ENCODE measurements at regions not wholly inside any gene's neighbourhood (a gene's known extent, or its start where the extent isn't known, plus 50 kb on each side); places are given as distances from the start of the nearest gene placed in this dataset.
"Not testable (repeated sequence)": the region's sequence is repeated elsewhere in the genome, so short reads cannot be mapped to it uniquely, and the experiment has no call there.

GRCh38 chr21:27545754-27546349, 579.0 kb upstream of the ADAMTS5 start:
- ChIA-PET CTCF (no interaction called here), POLR2A (no interaction called here)
- DNase-seq (ENCODE audit: extremely low spot score): no peak
- TF ChIP-seq CTCF (IDR thresholded peaks at IDR 0.05; ENCODE audit: control extremely low read depth, extremely low read depth, low read depth, missing control alignments): no peak

GRCh38 chr21:27542126-27542525, 575.2 kb upstream of the ADAMTS5 start:
- CTCF ChIA-PET; DNase-seq (ENCODE audit: extremely low spot score); POLR2A ChIA-PET: not testable (repeated sequence)

GRCh38 chr21:27536319-27536718, 569.4 kb upstream of the ADAMTS5 start:
- CTCF ChIA-PET: no interaction called here
- TF ChIP-seq CTCF (IDR thresholded peaks at IDR 0.05; ENCODE audit: control extremely low read depth, extremely low read depth, low read depth, missing control alignments): no peak

GRCh38 chr21:27535188-27535587, 568.3 kb upstream of the ADAMTS5 start:
- TF ChIP-seq CTCF (IDR thresholded peaks at IDR 0.05; ENCODE audit: control extremely low read depth, extremely low read depth, low read depth, missing control alignments): no peak
- DNase-seq (ENCODE audit: extremely low spot score): no peak
- ChIA-PET POLR2A (no interaction called here), CTCF (no interaction called here)

More at GRCh38 chr21:27536319-27536718, 569.4 kb upstream of the ADAMTS5 start:
- POLR2A ChIA-PET: no interaction called here
- DNase-seq (ENCODE audit: extremely low spot score): no peak

GRCh38 chr21:27534206-27534605, 567.3 kb upstream of the ADAMTS5 start:
- DNase-seq (ENCODE audit: extremely low spot score): no peak
- POLR2A ChIA-PET: no interaction called here
- no peak for TF ChIP-seq CTCF (IDR thresholded peaks at IDR 0.05; ENCODE audit: control extremely low read depth, extremely low read depth, low read depth, missing control alignments)
- CTCF ChIA-PET: no interaction called here

- ChIA-PET CTCF (no interaction called here), POLR2A (no interaction called here)
- DNase-seq (ENCODE audit: extremely low spot score): no peak
- TF ChIP-seq CTCF (IDR thresholded peaks at IDR 0.05; ENCODE audit: control extremely low read depth, extremely low read depth, low read depth, missing control alignments): no peak
Observed at GRCh38 chr21:27532076-27532475, 565.2 kb upstream of the ADAMTS5 start.

GRCh38 chr21:27528697-27529096, 561.8 kb upstream of the ADAMTS5 start:
- no peak for TF ChIP-seq CTCF (IDR thresholded peaks at IDR 0.05; ENCODE audit: control extremely low read depth, extremely low read depth, low read depth, missing control alignments)
- POLR2A ChIA-PET: no interaction called here
- CTCF ChIA-PET: no interaction called here
- no peak for DNase-seq (ENCODE audit: extremely low spot score)
